Naive thymus-derived CD8-positive, alpha-beta T cell (primary cell): ENCODE measurements at regions not wholly inside any gene's neighbourhood (a gene's known extent, or its start where the extent isn't known, plus 50 kb on each side); places are given as distances from the start of the nearest gene placed in this dataset.
"Not testable (repeated sequence)": the region's sequence is repeated elsewhere in the genome, so short reads cannot be mapped to it uniquely, and the experiment has no call there.

ENCODE experiments used
- ATAC-seq, 2 donors: fragments of 150-1000 bp; cut with Tn5 transposase in 1 of 2; sonication (Bioruptor Pico), chemical (Tn5 transposase) in 1 of 2; 1 replicate in 1 of 2; 2 replicates in 1 of 2; pipeline ENCODE4 v1.10.0; 2021; ENCODE audit warnings: mild to moderate bottlenecking in 2 of 2, moderate library complexity in 2 of 2
- POLR2A ChIA-PET: fragments of 350-600 bp; sonication (Branson Sonifier 250); formaldehyde crosslinking; loops from one replicate; lab custom pipeline; 2021; ENCODE audit warnings: antibody characterized with exemption; lab: Charles Lee
- DNase-seq, 10 donors: peaks; one replicate each; pipeline versions ENCODE4 v3.0.0 to v3.0.0-alpha.2; 2020 to 2022
- H3K27ac Mint-ChIP-seq, 10 donors: one replicate each; pipeline ENCODE4 v1.8.0; 2020 to 2022; ENCODE audit warnings: mild to moderate bottlenecking in 10 of 10, mixed read lengths in 10 of 10, moderate library complexity in 4 of 10, inconsistent platforms in 1 of 10
- H3K27me3 Mint-ChIP-seq, 5 donors: one replicate each; pipeline ENCODE4 v1.8.0; 2021 to 2022; ENCODE audit warnings: mixed read lengths in 5 of 5
- H3K36me3 Mint-ChIP-seq, 3 donors: one replicate each; pipeline ENCODE4 v1.8.0; 2020 to 2022; ENCODE audit warnings: mixed read lengths in 3 of 3, mild to moderate bottlenecking in 2 of 3, inconsistent platforms in 1 of 3
- H3K4me1 Mint-ChIP-seq, 4 donors: one replicate each; pipeline ENCODE4 v1.8.0; 2021 to 2022; ENCODE audit warnings: mixed read lengths in 4 of 4
- H3K4me3 Mint-ChIP-seq, 10 donors: one replicate each; pipeline ENCODE4 v1.8.0; 2020 to 2022; ENCODE audit warnings: mild to moderate bottlenecking in 10 of 10, mixed read lengths in 10 of 10, moderate library complexity in 6 of 10, inconsistent platforms in 1 of 10
- H3K9me3 Mint-ChIP-seq, 9 donors: one replicate each; pipeline ENCODE4 v1.8.0; 2020 to 2022; ENCODE audit warnings: mixed read lengths in 9 of 9, mild to moderate bottlenecking in 3 of 9, inconsistent platforms in 1 of 9, moderate library complexity in 1 of 9

- DNase-seq (no peak), ATAC-seq (peak; percentile 23 to 69)
- Mint-ChIP-seq H3K4me3 (peak overlapping the region in 8 of 10 donors; percentile 4 to 68 (median 24)), H3K9me3 (no peaks in the 10 kb centered on the region), H3K4me1 (peaks cover 20 to 65% (median 55%) of the 10 kb centered on the region in 4 donors), H3K27ac (peak overlapping the region; percentile 24 to 95 (median 88)), H3K27me3 (no peaks in the 10 kb centered on the region), H3K36me3 (no peaks in the 10 kb centered on the region)
- POLR2A ChIA-PET: interaction anchor here (1.1 to 1.3 kb wide), 4 partner anchors 8 to 126 kb away, joined by 3 to 7 read pairs (median 4); no protein-coding TSS in a partner anchor
Observed at GRCh38 chr1:101120868-101121267, 95.3 kb upstream of the DPH5 start.

- Mint-ChIP-seq H3K4me3 (no peak overlapping the region), H3K27ac (peak overlapping the region in 8 of 10 donors; percentile 5 to 84 (median 66)), H3K4me1 (peaks cover 19 to 61% (median 51%) of the 10 kb centered on the region in 4 donors), H3K36me3 (no peaks in the 10 kb centered on the region), H3K9me3 (no peaks in the 10 kb centered on the region), H3K27me3 (no peaks in the 10 kb centered on the region)
- DNase-seq (no peak), ATAC-seq (no peak)
- POLR2A ChIA-PET: interaction anchor here (0.8 to 1.0 kb wide), 2 partner anchors 93 to 167 kb away, joined by 3 read pairs; partner anchors contain the start of gene DPH5
Observed at GRCh38 chr1:101119289-101119688, 93.7 kb upstream of the DPH5 start.

DNA sequence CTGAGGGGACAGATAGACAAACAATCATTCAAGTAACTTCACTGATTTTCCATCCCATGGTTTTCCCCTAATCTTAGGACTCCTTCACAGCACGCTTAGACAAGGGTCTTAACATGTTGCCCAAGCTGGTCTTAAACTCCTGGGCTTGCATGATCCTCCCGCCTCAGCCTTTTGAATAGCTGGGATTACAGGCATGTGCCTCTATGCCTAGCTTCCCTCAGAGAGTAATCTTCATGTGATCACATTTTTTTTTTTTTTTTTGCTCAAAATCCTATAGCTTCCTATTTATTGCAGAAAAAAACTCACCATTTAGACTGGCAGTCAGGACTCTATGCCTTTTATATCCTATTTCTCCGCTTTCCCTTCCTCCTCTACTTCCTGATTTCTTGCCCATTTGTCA is 90.4 kb upstream of the DPH5 start:
- peaks cover 25 to 58% (median 48%) of the 10 kb centered on the region in 4 donors for H3K4me1 Mint-ChIP-seq
- H3K36me3 Mint-ChIP-seq: peaks cover 0 to 7% (median 0%) of the 10 kb centered on the region in 3 donors
- no peak overlapping the region for H3K4me3 Mint-ChIP-seq
- peak overlapping the region in 7 of 10 donors; percentile 22 to 92 (median 56) for H3K27ac Mint-ChIP-seq
- DNase-seq: no peak
- peaks cover 0 to 10% (median 0%) of the 10 kb centered on the region in 9 donors for H3K9me3 Mint-ChIP-seq
- POLR2A ChIA-PET: interaction anchor here (2.6 kb wide), 1 partner anchor 10 kb away, joined by 10 read pairs; no protein-coding TSS in a partner anchor
- no peaks in the 10 kb centered on the region for H3K27me3 Mint-ChIP-seq
- no peak for ATAC-seq

DNA sequence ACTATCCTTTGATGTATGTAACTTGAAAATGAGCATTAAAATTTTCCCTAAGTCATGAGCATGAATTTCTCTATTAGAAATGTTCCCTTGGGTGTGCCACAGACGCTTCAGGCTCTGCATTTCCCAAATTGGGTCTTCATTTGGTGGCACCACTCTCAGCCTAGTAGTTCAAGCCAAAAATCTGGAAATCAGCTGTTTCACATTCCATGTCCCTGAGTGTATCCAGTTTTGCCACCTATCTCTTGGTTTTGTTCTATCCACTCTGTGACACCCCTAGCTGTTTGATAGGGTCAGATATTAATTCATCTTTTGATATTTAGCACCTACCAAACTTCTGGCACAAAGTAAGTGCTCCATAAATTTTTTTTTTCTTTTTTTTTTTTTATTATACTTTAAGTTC is 89.5 kb upstream of the DPH5 start:
- Mint-ChIP-seq H3K4me1 (peaks cover 31 to 58% (median 48%) of the 10 kb centered on the region in 4 donors), H3K36me3 (peaks cover 0 to 8% (median 0%) of the 10 kb centered on the region in 3 donors), H3K27me3 (no peaks in the 10 kb centered on the region), H3K9me3 (peaks cover 0 to 19% (median 0%) of the 10 kb centered on the region in 9 donors), H3K4me3 (no peak overlapping the region), H3K27ac (peak overlapping the region in 5 of 10 donors; percentile 45 to 88 (median 69))
- POLR2A ChIA-PET: interaction anchor here (0.7 to 2.6 kb wide), 4 partner anchors 11 to 57 kb away, joined by 3 to 10 read pairs (median 4); no protein-coding TSS in a partner anchor
- ATAC-seq (no peak), DNase-seq (no peak)

GRCh38 chr1:101114128-101114527 is 88.5 kb upstream of the DPH5 start:
- not testable (repeated sequence) for H3K4me3 Mint-ChIP-seq, ATAC-seq, DNase-seq, H3K36me3 Mint-ChIP-seq, H3K27me3 Mint-ChIP-seq
- Mint-ChIP-seq H3K4me1 (peaks cover 32 to 55% (median 48%) of the 10 kb centered on the region in 4 donors), H3K9me3 (peaks cover 0 to 24% (median 0%) of the 10 kb centered on the region in 9 donors), H3K27ac (peak overlapping the region in 8 of 10 donors; percentile 74 to 100 (median 99))
- POLR2A ChIA-PET: interaction anchor here (0.9 to 2.6 kb wide), 3 partner anchors 12 to 56 kb away, joined by 3 to 10 read pairs (median 3); no protein-coding TSS in a partner anchor

- Mint-ChIP-seq H3K36me3 (peaks cover 0 to 10% (median 0%) of the 10 kb centered on the region in 3 donors), H3K9me3 (peaks cover 0 to 30% (median 0%) of the 10 kb centered on the region in 9 donors), H3K27ac (peak overlapping the region; percentile 97 to 100 (median 99)), H3K4me1 (peaks cover 39 to 72% (median 61%) of the 10 kb centered on the region in 4 donors), H3K27me3 (no peaks in the 10 kb centered on the region), H3K4me3 (peak overlapping the region; percentile 50 to 86 (median 78))
- ATAC-seq (peak; percentile 90 to 94), DNase-seq (peak; percentile 56 to 93 (median 84))
- POLR2A ChIA-PET: interaction anchor here (0.5 to 5.3 kb wide), 14 partner anchors 9 to 197 kb away, joined by 3 to 59 read pairs (median 4); partner anchors contain the start of gene S1PR1
Observed at GRCh38 chr1:101112051-101112780, 86.6 kb upstream of the DPH5 start.

GRCh38 chr1:101111461-101111860 is 85.9 kb upstream of the DPH5 start:
- H3K9me3 Mint-ChIP-seq: peaks cover 0 to 30% (median 0%) of the 10 kb centered on the region in 9 donors
- ATAC-seq: no peak
- H3K4me1 Mint-ChIP-seq: peaks cover 38 to 77% (median 63%) of the 10 kb centered on the region in 4 donors
- peak overlapping the region; percentile 50 to 86 (median 78) for H3K4me3 Mint-ChIP-seq
- DNase-seq: no peak
- H3K27me3 Mint-ChIP-seq: no peaks in the 10 kb centered on the region
- H3K27ac Mint-ChIP-seq: peak overlapping the region; percentile 97 to 100 (median 99)
- H3K36me3 Mint-ChIP-seq: peaks cover 0 to 10% (median 0%) of the 10 kb centered on the region in 3 donors
- POLR2A ChIA-PET: interaction anchor here (0.6 to 5.3 kb wide), 4 partner anchors 10 to 140 kb away, joined by 3 to 59 read pairs (median 6); partner anchors contain the start of gene S1PR1

DNA sequence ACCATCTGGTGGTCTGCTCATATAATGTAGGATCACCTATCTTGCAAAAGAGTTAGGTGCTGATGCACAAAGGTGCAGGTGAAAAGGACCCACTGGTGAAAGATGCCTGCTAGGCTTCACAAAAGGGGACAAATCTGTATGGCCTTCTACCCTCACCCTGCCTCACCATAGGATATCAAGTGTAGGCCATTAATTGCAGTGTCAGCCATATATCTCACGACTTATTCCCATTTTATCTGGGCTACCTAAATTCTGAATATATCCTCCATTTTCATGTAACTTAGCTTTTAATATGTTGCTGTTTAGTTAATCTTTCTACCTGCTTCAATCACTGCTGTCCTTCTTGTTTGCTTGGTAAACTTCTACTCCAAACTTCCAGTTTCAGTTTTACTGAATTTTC is 84.2 kb upstream of the DPH5 start:
- POLR2A ChIA-PET: interaction anchor here (0.8 to 5.3 kb wide), 3 partner anchors 20 to 170 kb away, joined by 3 to 59 read pairs (median 3); partner anchors contain the start of gene S1PR1
- Mint-ChIP-seq H3K4me1 (peaks cover 36 to 67% (median 54%) of the 10 kb centered on the region in 4 donors), H3K27me3 (no peaks in the 10 kb centered on the region), H3K36me3 (peaks cover 0 to 10% (median 0%) of the 10 kb centered on the region in 3 donors), H3K4me3 (peak overlapping the region in 5 of 10 donors; percentile 36 to 83 (median 55)), H3K27ac (peak overlapping the region; percentile 97 to 100 (median 99)), H3K9me3 (peaks cover 0 to 30% (median 0%) of the 10 kb centered on the region in 9 donors)
- no peak for DNase-seq
- ATAC-seq: no peak

DNA sequence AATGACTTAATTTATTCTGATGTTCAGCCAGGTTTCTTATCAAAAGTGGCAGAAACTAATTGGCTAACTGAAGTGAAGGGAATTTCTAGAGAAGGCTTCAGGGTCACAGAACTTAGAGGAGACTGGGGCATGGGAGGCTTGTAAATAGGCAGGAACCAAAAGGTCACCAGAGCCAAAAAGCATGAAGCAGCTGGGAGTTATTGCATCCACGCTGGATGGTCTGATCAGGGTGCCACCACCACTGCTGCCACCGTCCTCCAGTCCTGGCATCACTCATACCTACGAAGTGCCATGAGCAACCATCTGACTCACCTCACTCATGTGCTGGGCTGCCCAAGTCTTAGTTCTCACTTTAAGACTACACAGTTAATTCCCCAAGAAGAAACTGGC is 82.5 kb upstream of the DPH5 start:
- peak overlapping the region; percentile 0 to 99 (median 74) for H3K27ac Mint-ChIP-seq
- POLR2A ChIA-PET: interaction anchor here (5.3 kb wide), 1 partner anchor 129 kb away, joined by 59 read pairs; the partner anchor contains the start of gene S1PR1
- H3K4me1 Mint-ChIP-seq: peaks cover 36 to 57% (median 50%) of the 10 kb centered on the region in 4 donors
- peaks cover 0 to 2% (median 0%) of the 10 kb centered on the region in 3 donors for H3K36me3 Mint-ChIP-seq
- DNase-seq: no peak
- no peaks in the 10 kb centered on the region for H3K27me3 Mint-ChIP-seq
- H3K4me3 Mint-ChIP-seq: peak overlapping the region in 3 of 10 donors; percentile 10 to 29 (median 27)
- H3K9me3 Mint-ChIP-seq: peaks cover 0 to 30% (median 0%) of the 10 kb centered on the region in 9 donors
- ATAC-seq: no peak

DNA sequence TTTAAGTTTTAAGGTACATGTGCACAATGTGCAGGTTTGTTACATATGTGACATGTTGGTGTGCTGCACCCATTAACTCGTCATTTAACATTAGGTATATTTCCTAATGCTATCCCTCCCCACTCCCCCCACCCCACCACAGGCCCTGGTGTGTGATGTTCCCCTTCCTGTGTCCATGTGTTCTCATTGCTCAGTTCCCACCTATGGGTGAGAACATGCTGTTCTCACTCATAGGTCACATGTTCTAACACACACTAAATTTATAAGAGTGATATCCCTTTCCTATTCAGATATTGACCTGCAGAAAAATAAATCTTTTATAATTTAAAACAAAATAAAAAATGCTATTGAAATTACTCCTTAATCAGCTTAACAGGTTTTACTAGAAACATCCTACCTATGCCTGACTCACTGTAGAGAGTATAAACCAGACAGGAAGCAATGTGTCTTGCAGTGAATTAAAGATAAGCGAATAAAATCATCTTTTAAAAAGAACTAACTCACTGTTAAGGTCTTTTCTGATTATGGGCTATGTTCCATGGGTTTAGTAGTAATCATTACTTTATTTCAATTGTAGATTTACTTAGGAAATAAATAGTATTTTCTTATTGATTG is 82.0 kb upstream of the DPH5 start:
- DNase-seq (peak in 1 of 10 donors; percentile 15), ATAC-seq (no peak)
- POLR2A ChIA-PET: no interaction called here
- peaks cover 0 to 30% (median 0%) of the 10 kb centered on the region in 9 donors for H3K9me3 Mint-ChIP-seq
- H3K27ac Mint-ChIP-seq: peak overlapping the region in 9 of 10 donors; percentile 23 to 99 (median 78)
- H3K27me3 Mint-ChIP-seq: no peaks in the 10 kb centered on the region
- peaks cover 34 to 53% (median 46%) of the 10 kb centered on the region in 4 donors for H3K4me1 Mint-ChIP-seq
- no peak overlapping the region for H3K4me3 Mint-ChIP-seq
- peaks cover 0 to 2% (median 0%) of the 10 kb centered on the region in 3 donors for H3K36me3 Mint-ChIP-seq

GRCh38 chr1:101105877-101106276 is 80.3 kb upstream of the DPH5 start:
- Mint-ChIP-seq H3K4me3 (no peak overlapping the region), H3K27me3 (no peaks in the 10 kb centered on the region), H3K9me3 (peaks cover 0 to 19% (median 0%) of the 10 kb centered on the region in 9 donors), H3K27ac (peak overlapping the region in 1 of 10 donors; percentile 21), H3K36me3 (peaks cover 0 to 2% (median 0%) of the 10 kb centered on the region in 3 donors), H3K4me1 (peaks cover 20 to 41% (median 34%) of the 10 kb centered on the region in 4 donors)
- ATAC-seq (no peak), DNase-seq (no peak)
- POLR2A ChIA-PET: no interaction called here
